ENCODE measurements at regions not wholly inside any gene's neighbourhood (a gene's known extent, or its start where the extent isn't known, plus 50 kb on each side); places are given as distances from the start of the nearest gene placed in this dataset.

DNA sequence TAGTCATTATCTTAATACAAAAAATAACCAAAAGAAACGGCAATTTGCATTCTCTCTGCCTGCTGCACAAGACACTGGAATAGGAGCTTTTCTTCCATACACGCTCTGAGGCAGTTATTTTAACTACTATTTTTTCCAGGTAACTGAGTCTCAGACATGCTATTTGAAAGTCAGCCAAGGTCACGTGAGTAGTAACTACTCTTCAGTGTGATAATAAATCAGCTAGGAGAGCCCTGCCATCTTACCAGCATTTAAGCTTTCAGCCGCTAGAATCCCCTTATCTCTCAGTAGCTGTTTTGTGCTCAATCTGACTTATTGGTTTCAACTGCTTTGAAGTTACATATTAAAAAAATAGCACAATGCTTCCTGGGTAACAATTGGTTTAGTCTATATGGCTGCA lies 84.5 kb downstream of the NRN1 start:
- no peaks in the 10 kb centered on the region for H3K9me3 ChIP-seq
- no peaks in the 10 kb centered on the region for H3K9me2 ChIP-seq
- H3K27ac ChIP-seq (ENCODE audit: low read depth in 2 of 2, low read length in 1 of 2) = no peak overlapping the region
- no peaks in the 10 kb centered on the region; the same call in 1 of the 2 replicates for H3K27me3 ChIP-seq (ENCODE audit: insufficient read depth)
- no peak overlapping the region for H3K4me2 ChIP-seq
- DNase-seq = no peak
- ChIA-PET POLR2A (no interaction called here), CTCF (interaction anchor here (1.3 kb wide), 1 partner anchor 778 kb away, joined by 3 read pairs; no protein-coding TSS in a partner anchor)
- no peak overlapping the region for H2AFZ ChIP-seq (ENCODE audit: low read depth)
- H3K36me3 ChIP-seq (replicated peaks in 1 of 2; ENCODE audit: control insufficient read depth in 1 of 2, insufficient read depth in 2 of 2, low read length in 1 of 2) = no peaks in the 10 kb centered on the region
- TF ChIP-seq NFIC (IDR thresholded peaks at IDR 0.05; ENCODE audit: borderline replicate concordance) (no peak), USF2 (IDR thresholded peaks at IDR 0.05; ENCODE audit: borderline replicate concordance, low read depth, low read length) (no peak)
- no peaks in the 10 kb centered on the region for H3F3A ChIP-seq (replicated peaks; ENCODE audit: insufficient read depth)
- 47% methylated on average over 4 of the region's 4 CpGs for WGBS (ENCODE audit: low lambda C conversion rate)
- H3K9ac ChIP-seq = no peak overlapping the region
- no peak overlapping the region for H3K4me3 ChIP-seq (ENCODE audit: low read depth in 2 of 2, low read length in 1 of 2)
- no peaks in the 10 kb centered on the region for H3K79me2 ChIP-seq (ENCODE audit: insufficient read depth)
- no peaks in the 10 kb centered on the region for H3K4me1 ChIP-seq (ENCODE audit: control insufficient read depth in 1 of 2, insufficient read depth in 2 of 2, low read depth in 1 of 2, low read length in 1 of 2)
- H4K20me1 ChIP-seq (ENCODE audit: insufficient read depth) = no peaks in the 10 kb centered on the region

DNA sequence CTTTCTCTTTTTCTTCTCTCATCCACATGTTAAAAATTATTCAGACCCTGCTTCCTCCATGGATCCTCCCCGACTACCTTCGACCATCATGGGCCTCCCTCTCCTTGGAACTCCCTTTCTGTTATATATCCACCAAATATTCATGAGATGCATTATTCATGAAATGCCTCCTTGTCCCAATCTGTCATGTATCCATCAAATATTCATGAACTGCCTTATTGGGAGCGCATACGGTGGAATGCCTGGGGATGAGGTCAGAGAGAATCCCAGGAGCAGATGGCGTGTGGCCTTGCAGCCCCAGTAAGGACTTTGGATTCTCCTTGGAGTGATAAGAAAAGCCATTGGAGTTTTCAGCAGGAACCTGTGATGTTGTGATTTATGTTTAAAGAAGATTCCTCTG lies 97.0 kb downstream of the NRN1 start:
- Histone ChIP-seq H3K4me1 (ENCODE audit: control insufficient read depth in 1 of 2, insufficient read depth in 2 of 2, low read depth in 1 of 2, low read length in 1 of 2) (peaks cover 0 to 7% of the 10 kb centered on the region in 2 experiments; a peak in 1 of 4 replicates), H3K9me2 (no peaks in the 10 kb centered on the region), H3K27ac (ENCODE audit: low read depth in 2 of 2, low read length in 1 of 2) (no peak overlapping the region), H3K4me2 (no peak overlapping the region), H3K9ac (no peak overlapping the region), H3K4me3 (ENCODE audit: low read depth in 2 of 2, low read length in 1 of 2) (no peak overlapping the region), H3K79me2 (ENCODE audit: insufficient read depth) (no peaks in the 10 kb centered on the region), H3F3A (replicated peaks; ENCODE audit: insufficient read depth) (no peaks in the 10 kb centered on the region), H4K20me1 (ENCODE audit: insufficient read depth) (no peaks in the 10 kb centered on the region), H3K36me3 (replicated peaks in 1 of 2; ENCODE audit: control insufficient read depth in 1 of 2, insufficient read depth in 2 of 2, low read length in 1 of 2) (no peaks in the 10 kb centered on the region), H2AFZ (ENCODE audit: low read depth) (no peak overlapping the region), H3K27me3 (ENCODE audit: insufficient read depth) (no peaks in the 10 kb centered on the region), H3K9me3 (no peaks in the 10 kb centered on the region)
- no peak for DNase-seq
- ChIA-PET POLR2A (no interaction called here), CTCF (no interaction called here)
- TF ChIP-seq CTCF (IDR thresholded peaks at IDR 0.05) (no peak), RFX5 (IDR thresholded peaks at IDR 0.05; ENCODE audit: low read length) (no peak), SIN3A (IDR thresholded peaks at IDR 0.05; ENCODE audit: borderline replicate concordance, low read depth, low read length) (no peak), JUND (IDR thresholded peaks at IDR 0.05) (no peak), YY1 (IDR thresholded peaks at IDR 0.05; ENCODE audit: low read depth) (no peak), RAD21 (IDR thresholded peaks at IDR 0.05; ENCODE audit: low read length) (no peak), FOXM1 (IDR thresholded peaks at IDR 0.05; ENCODE audit: low read depth) (no peak), USF1 (IDR thresholded peaks at IDR 0.05; ENCODE audit: borderline replicate concordance, low read depth) (no peak), EP300 (IDR thresholded peaks at IDR 0.05; ENCODE audit: borderline replicate concordance in 1 of 2, low read depth in 1 of 2, low read length in 1 of 2) (no peak), TAF1 (IDR thresholded peaks at IDR 0.05; ENCODE audit: borderline replicate concordance, low read depth, low read length) (no peak), FOSL2 (IDR thresholded peaks at IDR 0.05; ENCODE audit: borderline replicate concordance, low read depth) (no peak), MXI1 (IDR thresholded peaks at IDR 0.05; ENCODE audit: low read depth, low read length) (no peak), ELF1 (IDR thresholded peaks at IDR 0.05) (no peak), NFIC (IDR thresholded peaks at IDR 0.05; ENCODE audit: borderline replicate concordance) (no peak), CHD2 (IDR thresholded peaks at IDR 0.05; ENCODE audit: low read length, partially characterized antibody) (no peak), USF2 (IDR thresholded peaks at IDR 0.05; ENCODE audit: borderline replicate concordance, low read depth, low read length) (no peak), MEF2A (IDR thresholded peaks at IDR 0.05; ENCODE audit: borderline replicate concordance, low read depth) (no peak), FOXJ3 (CRISPR knock-in tag; IDR thresholded peaks at IDR 0.05) (no peak), RCOR1 (IDR thresholded peaks at IDR 0.05; ENCODE audit: low read length) (no peak), IRF3 (IDR thresholded peaks at IDR 0.05; ENCODE audit: low read depth, low read length) (no peak)
- WGBS (ENCODE audit: low lambda C conversion rate) = 58% methylated on average over 5 of the region's 5 CpGs

Measured in SK-N-SH (cell line).